ENCODE measurements at regions not wholly inside any gene's neighbourhood (a gene's known extent, or its start where the extent isn't known, plus 50 kb on each side); places are given as distances from the start of the nearest gene placed in this dataset.

GRCh38 chr16:63539276-63539675 lies 1503.0 kb upstream of the CDH8 start:
- Histone ChIP-seq H2AFZ (ENCODE audit: control insufficient read depth, low read length) (no peak overlapping the region), H3K27me3 (ENCODE audit: control insufficient read depth, extremely low read depth, insufficient read depth, low read length) (no peaks in the 10 kb centered on the region), H3K9ac (ENCODE audit: control insufficient read depth, extremely low read depth, insufficient read depth, low read length) (no peak overlapping the region), H3K36me3 (ENCODE audit: control insufficient read depth in 2 of 2, extremely low read depth in 1 of 2, insufficient read depth in 2 of 2, low read length in 2 of 2) (no peaks in the 10 kb centered on the region), H3K4me1 (ENCODE audit: control insufficient read depth, extremely low read depth, insufficient read depth, low read length) (no peaks in the 10 kb centered on the region), H3K9me1 (ENCODE audit: control insufficient read depth, extremely low read depth, insufficient read depth, low read length) (no peaks in the 10 kb centered on the region), H3K4me3 (ENCODE audit: control insufficient read depth in 2 of 3, extremely low read depth in 1 of 3, insufficient read depth in 2 of 3, low read depth in 1 of 3, low read length in 3 of 3) (no peak overlapping the region), H3K27ac (ENCODE audit: control insufficient read depth, insufficient read depth, low read length) (no peak overlapping the region), H3K79me2 (ENCODE audit: control insufficient read depth, insufficient read depth, low read length) (no peaks in the 10 kb centered on the region), H4K20me1 (ENCODE audit: control insufficient read depth, extremely low read depth, insufficient read depth, low read length) (no peaks in the 10 kb centered on the region), H3K9me3 (ENCODE audit: control insufficient read depth, low read depth, low read length) (no peaks in the 10 kb centered on the region), H3K4me2 (ENCODE audit: control insufficient read depth, extremely low read depth, insufficient read depth, low read depth, low read length) (no peak overlapping the region)
- dilution Hi-C loops (cut with MboI; ENCODE audit: extremely low pct_ligation_motif_present, low sequenced_read_pairs), result no loop called here
- FAIRE-seq (no peak), DNase-seq (ENCODE audit: low read depth, low spot score) (no peak)
- TF ChIP-seq CTCF (optimal IDR thresholded peaks at IDR 0.05 in 1 of 3, IDR thresholded peaks at IDR 0.05 in 1 of 3, conservative IDR thresholded peaks at IDR 0.05 in 1 of 3; ENCODE audit: extremely low read depth in 1 of 3, insufficient read depth in 2 of 3, low read length in 3 of 3) (no peak), EZH2 (IDR thresholded peaks at IDR 0.05; ENCODE audit: low read length) (no peak)

DNA sequence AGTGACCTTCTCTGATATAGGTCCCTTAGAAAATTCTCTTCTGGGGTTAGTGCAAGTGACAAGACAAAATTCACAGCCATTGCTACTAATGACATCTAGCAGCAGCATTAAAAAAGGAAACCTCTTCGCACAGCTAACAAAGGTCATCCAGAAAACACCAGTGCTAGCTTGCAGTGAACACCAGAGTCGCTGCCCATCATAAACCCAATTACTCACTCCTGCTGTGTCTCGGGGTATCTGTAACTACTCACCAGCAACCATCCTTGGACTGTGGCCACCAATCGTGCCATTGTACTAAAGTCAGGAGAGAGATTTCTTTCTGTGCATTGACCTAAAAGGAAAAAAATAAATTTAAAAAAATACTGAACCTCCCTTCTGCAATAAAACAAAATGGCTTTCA lies 1494.7 kb upstream of the CDH8 start:
- TF ChIP-seq CTCF (optimal IDR thresholded peaks at IDR 0.05 in 1 of 3, IDR thresholded peaks at IDR 0.05 in 1 of 3, conservative IDR thresholded peaks at IDR 0.05 in 1 of 3; ENCODE audit: extremely low read depth in 1 of 3, insufficient read depth in 2 of 3, low read length in 3 of 3) (no peak), EZH2 (IDR thresholded peaks at IDR 0.05; ENCODE audit: low read length) (no peak)
- FAIRE-seq (no peak), DNase-seq (ENCODE audit: low read depth, low spot score) (no peak)
- H3K9me1 ChIP-seq (ENCODE audit: control insufficient read depth, extremely low read depth, insufficient read depth, low read length), result no peaks in the 10 kb centered on the region
- H3K27ac ChIP-seq (ENCODE audit: control insufficient read depth, insufficient read depth, low read length), result no peak overlapping the region
- dilution Hi-C loops (cut with MboI; ENCODE audit: extremely low pct_ligation_motif_present, low sequenced_read_pairs), result no loop called here
- H3K4me3 ChIP-seq (ENCODE audit: control insufficient read depth in 2 of 3, extremely low read depth in 1 of 3, insufficient read depth in 2 of 3, low read depth in 1 of 3, low read length in 3 of 3), result no peak overlapping the region
- no peaks in the 10 kb centered on the region for H3K79me2 ChIP-seq (ENCODE audit: control insufficient read depth, insufficient read depth, low read length)
- H4K20me1 ChIP-seq (ENCODE audit: control insufficient read depth, extremely low read depth, insufficient read depth, low read length), result no peaks in the 10 kb centered on the region
- no peaks in the 10 kb centered on the region for H3K27me3 ChIP-seq (ENCODE audit: control insufficient read depth, extremely low read depth, insufficient read depth, low read length)
- no peaks in the 10 kb centered on the region for H3K4me1 ChIP-seq (ENCODE audit: control insufficient read depth, extremely low read depth, insufficient read depth, low read length)
- H3K4me2 ChIP-seq (ENCODE audit: control insufficient read depth, extremely low read depth, insufficient read depth, low read depth, low read length), result no peak overlapping the region
- H3K36me3 ChIP-seq (ENCODE audit: control insufficient read depth in 2 of 2, extremely low read depth in 1 of 2, insufficient read depth in 2 of 2, low read length in 2 of 2), result no peaks in the 10 kb centered on the region
- H3K9ac ChIP-seq (ENCODE audit: control insufficient read depth, extremely low read depth, insufficient read depth, low read length), result no peak overlapping the region
- H2AFZ ChIP-seq (ENCODE audit: control insufficient read depth, low read length), result no peak overlapping the region
- H3K9me3 ChIP-seq (ENCODE audit: control insufficient read depth, low read depth, low read length), result no peaks in the 10 kb centered on the region

Data from keratinocyte (primary cell).